Neuron (in vitro differentiated cells): ENCODE measurements at regions not wholly inside any gene's neighbourhood (a gene's known extent, or its start where the extent isn't known, plus 50 kb on each side); places are given as distances from the start of the nearest gene placed in this dataset.
"Not testable (repeated sequence)": the region's sequence is repeated elsewhere in the genome, so short reads cannot be mapped to it uniquely, and the experiment has no call there.

Experiments
- H2AFZ ChIP-seq: one replicate; pipeline ENCODE4 v1.6.1; 2013; ENCODE audit warnings: low read depth, mild to moderate bottlenecking, inconsistent platforms, low read length, moderate library complexity
- H3K27me3 ChIP-seq: one replicate; pipeline ENCODE4 v1.6.1; 2013; ENCODE audit warnings: low read length; ENCODE audit not compliant: insufficient read depth
- H3K36me3 ChIP-seq: one replicate; pipeline ENCODE4 v1.6.1; 2013; ENCODE audit warnings: low read length; ENCODE audit not compliant: insufficient read depth
- H3K4me1 ChIP-seq: one replicate; pipeline ENCODE4 v1.6.1; 2013; ENCODE audit warnings: low read length; ENCODE audit not compliant: insufficient read depth
- H3K4me3 ChIP-seq: 2 replicates; pipeline ENCODE4 v1.5.1; 2013; ENCODE audit warnings: mild to moderate bottlenecking, low read length, moderate library complexity
- H3K9me3 ChIP-seq: one replicate; pipeline ENCODE4 v1.6.1; 2013; ENCODE audit warnings: low read length

- H3K4me1 ChIP-seq, H3K9me3 ChIP-seq, H2AFZ ChIP-seq, H3K27me3 ChIP-seq, H3K36me3 ChIP-seq, H3K4me3 ChIP-seq: not testable (repeated sequence)
Observed at GRCh38 chr4:147259271-147259670, 221.6 kb upstream of the EDNRA start.

GRCh38 chr4:147284256-147284835 lies 196.6 kb upstream of the EDNRA start:
- Histone ChIP-seq H3K4me1 (no peaks in the 10 kb centered on the region), H2AFZ (no peak overlapping the region), H3K4me3 (no peak overlapping the region), H3K36me3 (no peaks in the 10 kb centered on the region), H3K9me3 (no peaks in the 10 kb centered on the region), H3K27me3 (no peaks in the 10 kb centered on the region)

GRCh38 chr4:147284935-147285334 lies 196.0 kb upstream of the EDNRA start:
- Histone ChIP-seq H3K27me3 (no peaks in the 10 kb centered on the region), H3K4me1 (no peaks in the 10 kb centered on the region), H3K9me3 (no peaks in the 10 kb centered on the region), H3K36me3 (no peaks in the 10 kb centered on the region), H2AFZ (no peak overlapping the region), H3K4me3 (no peak overlapping the region)

- Histone ChIP-seq H3K4me1 (no peaks in the 10 kb centered on the region), H2AFZ (no peak overlapping the region), H3K27me3 (no peaks in the 10 kb centered on the region), H3K4me3 (no peak overlapping the region), H3K9me3 (no peaks in the 10 kb centered on the region), H3K36me3 (no peaks in the 10 kb centered on the region)
Observed at GRCh38 chr4:147285751-147286150, 195.1 kb upstream of the EDNRA start.

DNA sequence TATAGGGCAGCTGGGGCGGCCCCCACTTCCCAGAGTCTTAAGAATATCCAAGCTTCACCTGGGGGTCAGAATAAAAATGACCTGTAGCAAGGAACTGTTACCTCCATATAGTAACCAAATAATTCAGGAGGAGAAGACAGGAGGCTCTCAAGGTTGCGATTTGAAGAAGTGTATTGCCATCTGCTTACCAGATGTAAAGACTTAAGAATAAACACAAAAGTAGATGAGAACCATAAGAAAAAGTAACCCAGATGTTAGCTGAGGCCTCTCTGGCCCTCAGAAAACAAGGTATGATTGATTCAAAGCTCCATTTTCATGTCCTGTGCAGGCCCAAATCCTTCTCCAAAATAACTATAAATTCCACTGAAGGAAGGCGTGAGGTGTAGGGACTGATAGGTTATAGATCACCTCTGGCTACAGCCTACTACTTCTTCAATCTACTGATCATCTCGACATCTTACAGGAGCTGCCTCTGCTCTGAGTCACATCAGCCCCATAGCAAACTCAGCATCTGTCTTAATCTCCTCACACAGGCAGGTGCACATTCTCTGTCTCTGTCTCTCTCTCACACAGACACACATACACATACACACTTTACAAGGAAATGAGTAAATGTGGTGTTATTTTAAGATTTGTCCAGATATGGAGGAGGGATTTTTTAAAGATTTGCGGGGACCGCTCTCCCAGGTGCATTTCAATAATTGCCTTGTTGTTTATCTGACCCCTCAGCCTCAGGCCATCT lies 193.9 kb upstream of the EDNRA start:
- Histone ChIP-seq H3K36me3 (no peaks in the 10 kb centered on the region), H3K27me3 (no peaks in the 10 kb centered on the region), H3K9me3 (no peaks in the 10 kb centered on the region), H3K4me3 (no peak overlapping the region), H3K4me1 (no peaks in the 10 kb centered on the region), H2AFZ (no peak overlapping the region)

- Histone ChIP-seq H2AFZ (no peak overlapping the region), H3K4me3 (no peak overlapping the region), H3K27me3 (no peaks in the 10 kb centered on the region), H3K9me3 (no peaks in the 10 kb centered on the region), H3K36me3 (no peaks in the 10 kb centered on the region), H3K4me1 (no peaks in the 10 kb centered on the region)
Observed at GRCh38 chr4:147287588-147287890, 193.4 kb upstream of the EDNRA start.

GRCh38 chr4:147288512-147288911 lies 192.4 kb upstream of the EDNRA start:
- Histone ChIP-seq H3K27me3 (no peaks in the 10 kb centered on the region), H3K9me3 (no peaks in the 10 kb centered on the region), H2AFZ (no peak overlapping the region), H3K4me1 (no peaks in the 10 kb centered on the region), H3K36me3 (no peaks in the 10 kb centered on the region), H3K4me3 (no peak overlapping the region)

- no peaks in the 10 kb centered on the region for H3K4me1 ChIP-seq
- no peaks in the 10 kb centered on the region for H3K27me3 ChIP-seq
- H3K4me3 ChIP-seq, result no peak overlapping the region
- no peaks in the 10 kb centered on the region for H3K9me3 ChIP-seq
- H2AFZ ChIP-seq, result no peak overlapping the region
- H3K36me3 ChIP-seq, result no peaks in the 10 kb centered on the region
Observed at GRCh38 chr4:147289181-147289580, 191.7 kb upstream of the EDNRA start.

- not testable (repeated sequence) for H3K4me1 ChIP-seq, H3K27me3 ChIP-seq, H3K4me3 ChIP-seq, H2AFZ ChIP-seq, H3K36me3 ChIP-seq, H3K9me3 ChIP-seq
Observed at GRCh38 chr4:147292604-147293313, 188.1 kb upstream of the EDNRA start.

DNA sequence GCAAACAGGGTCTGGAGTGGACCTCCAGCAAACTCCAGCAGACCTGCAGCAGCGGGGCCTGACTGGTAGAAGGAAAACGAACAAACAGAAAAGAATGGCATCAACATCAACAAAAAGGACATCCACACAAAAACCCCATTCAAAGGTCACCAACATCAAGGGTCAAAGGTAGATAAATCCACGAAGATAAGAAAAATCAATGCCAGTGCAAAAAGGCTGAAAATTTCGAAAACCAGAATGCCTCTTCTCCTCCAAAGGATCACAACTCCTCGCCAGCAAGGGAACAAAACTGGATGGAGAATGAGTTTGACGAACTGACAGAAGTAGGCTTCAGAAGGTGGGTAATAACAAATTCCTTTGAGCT lies 187.6 kb upstream of the EDNRA start:
- not testable (repeated sequence) for H3K27me3 ChIP-seq, H3K36me3 ChIP-seq, H2AFZ ChIP-seq, H3K9me3 ChIP-seq, H3K4me3 ChIP-seq, H3K4me1 ChIP-seq

- no peaks in the 10 kb centered on the region for H3K27me3 ChIP-seq
- H3K36me3 ChIP-seq, result no peaks in the 10 kb centered on the region
Observed at GRCh38 chr4:147299205-147299604, 181.7 kb upstream of the EDNRA start.

DNA sequence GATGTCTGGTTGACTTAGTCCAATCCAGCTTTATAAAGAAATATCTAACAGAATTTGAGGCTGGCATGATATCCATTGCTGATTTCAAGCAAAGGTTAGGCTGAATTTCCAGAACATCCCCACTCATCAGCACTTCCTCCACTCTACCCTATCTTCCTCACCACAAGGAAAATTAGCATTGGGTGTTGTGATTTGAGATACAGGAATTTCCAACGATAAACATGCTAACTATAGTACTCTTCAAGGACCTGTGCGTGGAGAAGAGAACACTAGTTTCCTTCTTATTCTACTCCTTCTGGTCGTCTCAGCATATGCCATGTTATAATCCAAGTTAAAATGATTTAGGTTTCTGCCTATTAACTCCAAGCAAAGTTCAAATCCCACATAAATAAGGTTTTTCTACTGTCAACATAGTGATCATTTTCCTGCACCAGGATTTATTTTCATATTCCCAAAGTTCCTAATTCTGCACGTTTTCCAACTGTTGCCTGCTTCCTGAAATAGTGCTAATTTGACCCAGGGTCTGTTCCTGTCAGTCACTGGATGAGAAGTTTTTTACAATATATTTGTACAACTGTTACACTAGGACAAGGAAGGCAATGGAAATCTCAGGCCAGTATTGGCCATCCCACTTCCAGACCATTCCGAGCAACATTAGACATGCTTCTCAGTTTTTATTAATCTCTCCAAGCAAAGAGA lies 177.6 kb upstream of the EDNRA start:
- H2AFZ ChIP-seq, result no peak overlapping the region

More at GRCh38 chr4:147299205-147299604, 181.7 kb upstream of the EDNRA start:
- H3K4me1 ChIP-seq, result no peaks in the 10 kb centered on the region
- no peak overlapping the region for H3K4me3 ChIP-seq
- no peaks in the 10 kb centered on the region for H3K9me3 ChIP-seq
- H2AFZ ChIP-seq, result no peak overlapping the region

GRCh38 chr4:147303873-147304229 lies 177.0 kb upstream of the EDNRA start:
- H3K27me3 ChIP-seq, result no peaks in the 10 kb centered on the region
- no peaks in the 10 kb centered on the region for H3K4me1 ChIP-seq
- no peak overlapping the region for H3K4me3 ChIP-seq
- H3K36me3 ChIP-seq, result no peaks in the 10 kb centered on the region
- H2AFZ ChIP-seq, result no peak overlapping the region
- H3K9me3 ChIP-seq, result no peaks in the 10 kb centered on the region

More for the DNA sequence above, 177.6 kb upstream of the EDNRA start:
- Histone ChIP-seq H3K27me3 (no peaks in the 10 kb centered on the region), H3K4me3 (no peak overlapping the region), H3K36me3 (no peaks in the 10 kb centered on the region), H3K9me3 (no peaks in the 10 kb centered on the region), H3K4me1 (no peaks in the 10 kb centered on the region)
